H9 (cell line): ENCODE measurements at regions not wholly inside any gene's neighbourhood (a gene's known extent, or its start where the extent isn't known, plus 50 kb on each side); places are given as distances from the start of the nearest gene placed in this dataset.

Experiments used
- DNase-seq: peaks from one replicate; pipeline ENCODE4 v3.0.0-alpha.2; 2017
- H2AFZ ChIP-seq: one replicate; pipeline ENCODE4 v1.6.1; 2013; ENCODE audit warnings: mild to moderate bottlenecking, low read length, control low read depth, moderate library complexity
- H2AK5ac ChIP-seq: 2 replicates; pipeline ENCODE4 v1.6.1; 2013; ENCODE audit warnings: low read length, control low read depth, mixed read lengths; ENCODE audit not compliant: insufficient read length
- H2BK120ac ChIP-seq: one replicate; pipeline ENCODE4 v1.6.1; 2013; ENCODE audit warnings: low read depth, mild to moderate bottlenecking, low read length, control low read depth, inconsistent platforms; ENCODE audit not compliant: poor library complexity, severe bottlenecking
- H2BK12ac ChIP-seq: 2 replicates; pipeline ENCODE4 v1.6.1; 2013; ENCODE audit warnings: low read length, control low read depth, mixed read lengths, low read depth; ENCODE audit not compliant: insufficient read length
- H2BK15ac ChIP-seq: 2 replicates; pipeline ENCODE4 v1.6.1; 2013; ENCODE audit warnings: low read depth, low read length, control low read depth
- H2BK20ac ChIP-seq: one replicate; pipeline ENCODE4 v1.6.1; 2013; ENCODE audit warnings: low read depth, mild to moderate bottlenecking, low read length, control low read depth, inconsistent platforms; ENCODE audit not compliant: poor library complexity, severe bottlenecking
- H2BK5ac ChIP-seq: 2 replicates; pipeline ENCODE4 v1.6.1; 2013; ENCODE audit warnings: low read length, control low read depth, mixed read lengths; ENCODE audit not compliant: insufficient read length
- H3K14ac ChIP-seq: 2 replicates; pipeline ENCODE4 v1.6.1; 2013; ENCODE audit warnings: low read length, control low read depth; ENCODE audit not compliant: insufficient read depth
- H3K18ac ChIP-seq: 2 replicates; pipeline ENCODE4 v1.6.1; 2013; ENCODE audit warnings: low read depth, mild to moderate bottlenecking, mixed read lengths, low read length, control low read depth; ENCODE audit not compliant: insufficient read length
- H3K23ac ChIP-seq: 2 replicates; pipeline ENCODE4 v1.6.1; 2013; ENCODE audit warnings: low read length, control low read depth, mixed read lengths, low read depth; ENCODE audit not compliant: insufficient read length
- H3K23me2 ChIP-seq: 2 replicates; pipeline ENCODE4 v1.6.1; 2013; ENCODE audit warnings: low read depth, mild to moderate bottlenecking, mixed read lengths, low read length, control low read depth; ENCODE audit not compliant: insufficient read length, poor library complexity, severe bottlenecking
- H3K27ac ChIP-seq: 2 replicates; pipeline ENCODE4 v1.5.1; 2013; ENCODE audit warnings: low read length, control low read depth, mixed read lengths, low read depth; ENCODE audit not compliant: insufficient read length
- H3K27me3 ChIP-seq: 2 replicates; pipeline ENCODE4 v1.6.1; 2013; ENCODE audit warnings: low read length, control low read depth, inconsistent platforms; ENCODE audit not compliant: insufficient read depth
- H3K4ac ChIP-seq: 2 replicates; pipeline ENCODE4 v1.6.1; 2013; ENCODE audit warnings: low read depth, mild to moderate bottlenecking, control low read depth, inconsistent platforms, low read length, moderate library complexity
- H3K4me1 ChIP-seq: 2 replicates; pipeline ENCODE4 v1.6.1; 2013; ENCODE audit warnings: low read length, control low read depth, inconsistent platforms; ENCODE audit not compliant: insufficient read depth
- H3K4me2 ChIP-seq: 2 replicates; pipeline ENCODE4 v1.6.1; 2013; ENCODE audit warnings: low read length, control low read depth, mixed read lengths; ENCODE audit not compliant: insufficient read length, insufficient read depth
- H3K56ac ChIP-seq: 2 replicates; pipeline ENCODE4 v1.6.1; 2013; ENCODE audit warnings: low read depth, mild to moderate bottlenecking, mixed read lengths, low read length, control low read depth; ENCODE audit not compliant: insufficient read length
- H3K79me1 ChIP-seq: 2 replicates; pipeline ENCODE4 v1.6.1; 2013; ENCODE audit warnings: low read depth, mild to moderate bottlenecking, moderate library complexity, low read length, control low read depth, inconsistent platforms; ENCODE audit not compliant: insufficient read depth, poor library complexity, severe bottlenecking
- H3K79me2 ChIP-seq: 2 replicates; pipeline ENCODE4 v1.6.1; 2013; ENCODE audit warnings: low read length, control low read depth, inconsistent platforms; ENCODE audit not compliant: insufficient read depth
- H3K9ac ChIP-seq: 2 replicates; pipeline ENCODE4 v1.6.1; 2013; ENCODE audit warnings: low read length, control low read depth, mixed read lengths; ENCODE audit not compliant: insufficient read length; ENCODE audit errors: extremely low read depth
- H3K9me3 ChIP-seq: one replicate; pipeline ENCODE4 v1.6.1; 2013; ENCODE audit warnings: low read depth, low read length, inconsistent platforms; ENCODE audit not compliant: control insufficient read depth
- H3T11ph ChIP-seq: one replicate; pipeline ENCODE4 v1.6.1; 2013; ENCODE audit warnings: mild to moderate bottlenecking, low read length, control low read depth, inconsistent platforms
- H4K20me1 ChIP-seq: one replicate; pipeline ENCODE4 v1.6.1; 2013; ENCODE audit not compliant: control insufficient read depth, insufficient read length, insufficient read depth
- H4K5ac ChIP-seq: 2 replicates; pipeline ENCODE4 v1.6.1; 2013; ENCODE audit warnings: low read depth, mild to moderate bottlenecking, mixed read lengths, low read length, control low read depth; ENCODE audit not compliant: insufficient read length
- H4K8ac ChIP-seq: replicated peaks from 2 replicates; pipeline ENCODE4 v1.6.1; 2013; ENCODE audit warnings: low read length, control low read depth, mixed read lengths, low read depth; ENCODE audit not compliant: insufficient read length
- H4K91ac ChIP-seq: 2 replicates; pipeline ENCODE4 v1.6.1; 2013; ENCODE audit warnings: low read depth, mild to moderate bottlenecking, moderate library complexity, mixed read lengths, low read length, control low read depth; ENCODE audit not compliant: insufficient read length
- H3K27ac Mint-ChIP-seq, 3 experiments: 2 replicates in 2 of 3; 3 replicates in 1 of 3; pipeline ENCODE4 v1.8.0; 2020 to 2021; ENCODE audit warnings: mixed read lengths in 3 of 3, mild to moderate bottlenecking in 1 of 3, moderate library complexity in 1 of 3
- H3K27me3 Mint-ChIP-seq: 2 replicates; pipeline ENCODE4 v1.8.0; 2021; ENCODE audit warnings: low read depth, mild to moderate bottlenecking, moderate library complexity, mixed read lengths
- H3K36me3 Mint-ChIP-seq, 3 experiments: 2 replicates in 2 of 3; 3 replicates in 1 of 3; pipeline ENCODE4 v1.8.0; 2020 to 2021; ENCODE audit warnings: low read depth in 3 of 3, mixed read lengths in 3 of 3; ENCODE audit not compliant: insufficient read depth in 1 of 3
- H3K4me1 Mint-ChIP-seq, 2 experiments: 2 replicates each; pipeline ENCODE4 v1.8.0; 2020; ENCODE audit warnings: mixed read lengths in 2 of 2
- H3K4me3 Mint-ChIP-seq, 2 experiments: 2 replicates in 1 of 2; 3 replicates in 1 of 2; pipeline ENCODE4 v1.8.0; 2020 to 2021; ENCODE audit warnings: mild to moderate bottlenecking in 2 of 2, mixed read lengths in 2 of 2, moderate library complexity in 1 of 2
- H3K9me3 Mint-ChIP-seq, 2 experiments: 2 replicates in 1 of 2; 3 replicates in 1 of 2; pipeline ENCODE4 v1.8.0; 2020; ENCODE audit warnings: mild to moderate bottlenecking in 2 of 2, mixed read lengths in 2 of 2, moderate library complexity in 1 of 2
- CTCF ChIP-seq: fragments of 200-600 bp; sonication (generic); conservative IDR thresholded peaks from 3 replicates; pipeline ENCODE4 v1.8.0; 2021; ENCODE audit warnings: antibody characterized with exemption, mild to moderate bottlenecking
- WGBS: extraction: QIAGEN DNeasy Blood & Tissue Kit; methylation state at CpG from one replicate; pipeline ENCODE4 v1.1.7; 2013; ENCODE audit warnings: missing lambda C conversion rate, low lambda C conversion rate, mixed read lengths; ENCODE audit not compliant: insufficient read length; ENCODE audit errors: extremely low coverage; 5-methylcytosine and 5-hydroxymethylcytosine counted together

- Histone ChIP-seq H4K5ac (no peak overlapping the region), H4K20me1 (no peaks in the 10 kb centered on the region), H2BK15ac (no peak overlapping the region), H3K4ac (no peak overlapping the region), H3K9ac (no peak overlapping the region), H2BK5ac (no peak overlapping the region), H3K23me2 (no peaks in the 10 kb centered on the region), H3K79me2 (no peaks in the 10 kb centered on the region), H3K27me3 (no peaks in the 10 kb centered on the region), H3K9me3 (no peaks in the 10 kb centered on the region), H3K56ac (no peak overlapping the region), H2BK20ac (no peak overlapping the region), H3K14ac (no peak overlapping the region), H3K4me1 (no peaks in the 10 kb centered on the region), H4K91ac (no peak overlapping the region), H2AK5ac (no peak overlapping the region), H2BK12ac (no peak overlapping the region), H3K23ac (no peak overlapping the region), H4K8ac (no peak overlapping the region), H2AFZ (no peak overlapping the region), H3K27ac (no peak overlapping the region), H3K18ac (no peak overlapping the region), H3T11ph (no peak overlapping the region), H3K79me1 (no peaks in the 10 kb centered on the region), H2BK120ac (no peak overlapping the region), H3K4me2 (no peak overlapping the region)
- no peaks in the 10 kb centered on the region for H3K4me1 Mint-ChIP-seq
- peaks cover 0 to 11% (median 0%) of the 10 kb centered on the region in 3 experiments; a peak in 4 of 7 replicates for H3K36me3 Mint-ChIP-seq
- no peaks in the 10 kb centered on the region for H3K27me3 Mint-ChIP-seq
- no CpG with 5 or more reads among the region's 2 CpGs for WGBS
- H3K27ac Mint-ChIP-seq, result no peak overlapping the region
- H3K4me3 Mint-ChIP-seq, result no peak overlapping the region
- H3K9me3 Mint-ChIP-seq, result peaks cover 14% of the 10 kb centered on the region in 2 experiments; a peak in 4 of 5 replicates
- no peak for DNase-seq
- TF ChIP-seq CTCF, result no peak
Observed at GRCh38 chr3:80836395-80836794, 925.0 kb downstream of the GBE1 start.
